Right atrium auricular region (tissue), 2 donors: ENCODE measurements at regions not wholly inside any gene's neighbourhood (a gene's known extent, or its start where the extent isn't known, plus 50 kb on each side); places are given as distances from the start of the nearest gene placed in this dataset.
A peak's percentile ranks its signal among the peaks of the same experiment; 100 is the strongest.
"Not testable (repeated sequence)": the region's sequence is repeated elsewhere in the genome, so short reads cannot be mapped to it uniquely, and the experiment has no call there.

Experiments used
- DNase-seq: peaks from one replicate; pipeline ENCODE4 v3.0.0-alpha.2; 2019; ENCODE audit warnings: low spot score
- H3K27ac ChIP-seq, 2 donors: fragments of 200-600 bp; sonication (generic); 1 replicate in 1 of 2; 2 replicates in 1 of 2; pipeline ENCODE4 v1.5.1; 2016 to 2019
- H3K27me3 ChIP-seq, 2 donors: fragments of 200-600 bp; sonication (generic); one replicate each; pipeline versions ENCODE4 v1.5.1 to v1.6.0; 2017 to 2019
- H3K36me3 ChIP-seq: fragments of 200-600 bp; sonication (generic); one replicate; pipeline ENCODE4 v1.5.1; 2016
- H3K4me1 ChIP-seq, 2 donors: fragments of 200-600 bp; sonication (generic); one replicate each; pipeline versions ENCODE4 v1.5.1 to v1.6.0; 2017 to 2019
- H3K4me3 ChIP-seq, 2 donors: fragments of 200-600 bp; sonication (generic); 1 replicate in 1 of 2; 2 replicates in 1 of 2; pipeline ENCODE4 v1.5.1; 2017 to 2019; ENCODE audit warnings: mild to moderate bottlenecking in 1 of 2, moderate library complexity in 1 of 2
- H3K9me3 ChIP-seq, 2 donors: fragments of 200-600 bp; sonication (generic); one replicate each; pipeline ENCODE4 v1.5.1; 2019
- CTCF ChIP-seq, 2 donors: fragments of 200-600 bp; sonication (generic); IDR thresholded peaks; one replicate each; pipeline ENCODE4 v1.5.1; 2019; ENCODE audit warnings: antibody characterized with exemption in 2 of 2

DNA sequence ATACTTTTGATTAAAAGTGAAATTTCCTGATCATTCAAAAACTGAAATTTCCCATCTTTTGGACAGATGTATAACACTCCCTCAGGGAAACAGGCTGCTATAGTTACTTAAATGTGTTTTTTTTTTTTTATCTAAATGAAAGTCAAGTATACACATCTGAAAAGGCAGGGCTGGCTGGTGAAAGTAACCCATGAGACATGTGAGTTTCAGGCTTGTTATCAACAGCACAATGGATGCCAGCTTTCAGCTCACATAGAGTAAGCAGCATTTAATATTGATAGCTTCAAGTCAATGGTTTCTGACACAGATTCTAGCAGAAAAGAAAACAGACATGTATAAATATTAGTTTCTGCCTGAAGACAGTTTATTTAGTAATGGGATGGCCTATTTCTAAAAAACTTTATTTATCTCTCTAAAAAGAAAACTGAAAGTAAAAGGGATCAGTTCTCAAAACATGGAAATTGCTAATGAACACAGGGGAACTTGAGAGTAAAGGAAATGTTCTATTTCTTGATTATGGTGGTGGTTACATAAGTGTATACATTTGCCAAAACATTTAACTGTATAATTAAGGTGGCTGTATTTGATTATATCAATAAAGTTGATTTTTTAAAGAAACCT is 89.7 kb upstream of the CMC1 start:
- Histone ChIP-seq H3K4me1 (no peaks in the 10 kb centered on the region), H3K4me3 (no peak overlapping the region), H3K9me3 (peaks cover 0 to 8% of the 10 kb centered on the region in 2 donors), H3K36me3 (no peaks in the 10 kb centered on the region), H3K27ac (peak overlapping the region; percentile 35 to 60), H3K27me3 (no peaks in the 10 kb centered on the region)
- DNase-seq = no peak
- TF ChIP-seq CTCF (IDR thresholded peaks at IDR 0.05) = no peak

GRCh38 chr3:28155631-28156030 is 85.8 kb upstream of the CMC1 start:
- H3K4me3 ChIP-seq = no peak overlapping the region
- DNase-seq = no peak
- H3K27me3 ChIP-seq = no peaks in the 10 kb centered on the region
- no peaks in the 10 kb centered on the region for H3K4me1 ChIP-seq
- no peak overlapping the region for H3K27ac ChIP-seq
- peaks cover 0 to 32% of the 10 kb centered on the region in 2 donors for H3K9me3 ChIP-seq
- H3K36me3 ChIP-seq = no peaks in the 10 kb centered on the region
- TF ChIP-seq CTCF (IDR thresholded peaks at IDR 0.05) = no peak

DNA sequence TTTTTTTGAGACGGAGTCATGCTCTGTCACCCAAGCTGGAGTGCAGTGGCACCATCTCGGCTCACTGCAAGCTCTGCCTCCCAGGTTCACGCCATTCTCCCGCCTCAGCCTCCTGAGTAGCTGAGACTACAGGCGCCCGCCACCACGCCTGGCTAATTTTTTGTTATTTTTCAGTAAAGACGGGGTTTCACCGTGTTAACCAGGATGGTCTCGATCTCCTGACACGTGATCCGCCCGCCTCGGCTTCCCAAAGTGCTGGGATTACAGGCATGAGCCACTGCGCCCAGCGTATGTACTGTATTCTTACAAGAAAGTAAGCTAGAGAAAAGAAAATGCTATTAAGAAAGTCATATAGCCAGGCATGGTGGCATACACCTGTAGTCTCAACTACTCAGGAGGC is 84.8 kb upstream of the CMC1 start:
- H3K9me3 ChIP-seq = peaks cover 0 to 32% of the 10 kb centered on the region in 2 donors
- H3K4me1 ChIP-seq, H3K4me3 ChIP-seq, DNase-seq, H3K36me3 ChIP-seq, H3K27me3 ChIP-seq, H3K27ac ChIP-seq: not testable (repeated sequence)

DNA sequence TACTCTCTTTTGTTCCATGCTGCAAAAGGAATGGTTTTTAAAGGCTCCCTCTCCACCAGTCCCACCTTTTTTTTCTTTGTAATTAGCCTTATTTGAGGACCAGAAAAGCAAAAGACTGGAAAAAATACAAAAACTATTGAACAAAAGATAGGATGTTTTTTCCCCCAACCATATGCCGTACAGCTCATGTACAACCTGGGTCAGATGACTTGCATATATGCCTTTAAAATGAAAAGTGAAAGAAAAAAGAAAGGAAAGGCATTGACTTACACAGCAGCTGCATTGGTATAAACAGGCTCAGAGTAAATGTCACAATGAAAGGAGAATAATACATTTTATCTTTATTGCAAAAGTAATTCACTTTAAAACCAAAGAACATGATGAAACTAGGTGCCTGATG is 69.5 kb upstream of the CMC1 start:
- no peak for TF ChIP-seq CTCF (IDR thresholded peaks at IDR 0.05)
- H3K27ac ChIP-seq = no peak overlapping the region
- H3K27me3 ChIP-seq = no peaks in the 10 kb centered on the region
- no peaks in the 10 kb centered on the region for H3K4me1 ChIP-seq
- no peak overlapping the region for H3K4me3 ChIP-seq
- DNase-seq = no peak
- no peaks in the 10 kb centered on the region for H3K36me3 ChIP-seq
- no peaks in the 10 kb centered on the region for H3K9me3 ChIP-seq

DNA sequence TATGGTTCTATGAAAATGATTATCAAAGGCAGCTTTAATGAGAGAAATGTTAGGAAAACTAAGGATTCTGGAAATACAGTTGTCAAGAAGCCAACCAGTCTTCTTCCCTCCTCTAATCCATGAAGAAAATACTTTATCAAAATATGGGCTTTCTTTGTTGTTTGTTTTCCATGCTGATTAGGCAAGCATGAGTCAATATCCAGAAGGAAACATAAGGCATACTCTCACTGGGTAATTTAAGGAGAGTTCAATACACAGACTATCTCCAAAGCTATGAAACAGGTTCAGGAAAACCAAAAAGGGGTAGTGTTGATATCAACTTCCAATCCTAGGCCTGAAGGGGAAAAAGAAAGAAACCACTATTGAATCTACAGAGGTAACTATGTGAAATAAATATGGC is 68.7 kb upstream of the CMC1 start:
- no peaks in the 10 kb centered on the region for H3K9me3 ChIP-seq
- no peak overlapping the region for H3K4me3 ChIP-seq
- no peaks in the 10 kb centered on the region for H3K36me3 ChIP-seq
- TF ChIP-seq CTCF (IDR thresholded peaks at IDR 0.05) = no peak
- no peaks in the 10 kb centered on the region for H3K4me1 ChIP-seq
- H3K27me3 ChIP-seq = no peaks in the 10 kb centered on the region
- no peak for DNase-seq
- no peak overlapping the region for H3K27ac ChIP-seq

GRCh38 chr3:28173836-28174235 is 67.6 kb upstream of the CMC1 start:
- DNase-seq = no peak
- Histone ChIP-seq H3K36me3 (no peaks in the 10 kb centered on the region), H3K9me3 (no peaks in the 10 kb centered on the region), H3K4me1 (no peaks in the 10 kb centered on the region), H3K27me3 (no peaks in the 10 kb centered on the region), H3K4me3 (no peak overlapping the region), H3K27ac (no peak overlapping the region)
- no peak for TF ChIP-seq CTCF (IDR thresholded peaks at IDR 0.05)
